NCI-H524 treated with DMSO at 0.1 percent for 48 hours (cell line): ENCODE measurements at regions not wholly inside any gene's neighbourhood (a gene's known extent, or its start where the extent isn't known, plus 50 kb on each side); places are given as distances from the start of the nearest gene placed in this dataset.

ENCODE experiments used
- DNase-seq: peaks from one replicate; lab custom pipeline; 2025; lab: John Stamatoyannopoulos, UW

GRCh38 chr11:91470656-91471055, 754.0 kb upstream of the FAT3 start:
- DNase-seq: no peak

DNA sequence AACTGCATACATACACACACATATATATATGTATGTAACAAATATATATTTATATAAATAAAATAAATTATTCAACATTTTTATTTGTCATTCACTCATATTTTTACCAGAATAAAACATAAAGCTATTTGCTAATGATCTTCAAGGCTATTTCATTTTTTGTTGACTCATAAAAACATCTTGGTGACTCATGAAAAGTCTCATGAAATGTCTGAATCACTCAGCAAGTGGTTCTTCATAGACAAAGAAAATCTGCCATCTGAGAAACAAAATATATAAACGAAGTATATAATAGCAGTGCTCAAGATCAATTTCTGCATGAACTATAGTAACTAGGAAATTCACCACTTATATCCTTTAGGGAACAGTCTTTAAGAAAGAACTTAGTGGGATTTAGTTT, 764.8 kb upstream of the FAT3 start:
- no peak for DNase-seq

- DNase-seq: no peak
These were observed 778.4 kb upstream of the FAT3 start for GRCh38 chr11:91446267-91446666.

- DNase-seq: peak; percentile 80
These were observed 788.8 kb upstream of the FAT3 start for GRCh38 chr11:91435694-91436395.

DNA sequence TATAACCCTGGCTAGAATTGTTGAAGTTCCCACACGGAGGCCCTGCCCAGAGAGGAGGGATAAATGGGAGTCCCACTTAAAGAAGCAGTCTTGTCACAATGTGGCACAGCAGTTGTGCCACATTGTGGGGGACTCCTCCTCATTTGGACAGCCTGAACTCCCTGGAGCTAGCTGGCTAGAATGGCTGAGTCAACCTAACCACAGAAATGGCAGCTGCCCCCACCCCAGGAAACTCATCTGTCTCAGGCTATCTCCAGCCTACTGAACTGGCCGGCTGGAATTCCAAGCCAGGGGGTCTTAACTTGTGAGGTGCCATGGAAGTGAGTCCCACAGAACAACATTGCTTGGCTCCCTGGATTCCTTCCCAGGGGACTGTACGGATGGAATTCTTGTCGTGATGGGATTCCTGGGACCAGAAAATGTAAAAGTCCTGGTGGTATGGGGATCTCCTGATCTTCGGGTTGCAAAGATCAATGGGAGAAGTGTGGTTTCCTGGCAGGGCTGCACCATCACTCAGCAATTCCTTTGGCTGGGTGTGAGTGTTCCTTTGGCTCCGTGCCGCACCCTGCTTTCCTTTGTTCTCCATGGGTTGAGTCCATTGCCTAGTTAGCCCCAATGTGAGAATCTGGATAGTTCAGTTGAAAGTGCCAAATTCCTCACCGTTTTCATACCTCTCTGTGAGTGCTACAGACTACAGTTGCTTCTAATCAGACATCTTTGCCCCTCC, 791.2 kb upstream of the FAT3 start:
- DNase-seq: no peak

- DNase-seq: peak; percentile 90
These were observed 803.0 kb upstream of the FAT3 start for GRCh38 chr11:91421641-91422040.

GRCh38 chr11:91407842-91408241, 816.8 kb upstream of the FAT3 start:
- DNase-seq: no peak

DNA sequence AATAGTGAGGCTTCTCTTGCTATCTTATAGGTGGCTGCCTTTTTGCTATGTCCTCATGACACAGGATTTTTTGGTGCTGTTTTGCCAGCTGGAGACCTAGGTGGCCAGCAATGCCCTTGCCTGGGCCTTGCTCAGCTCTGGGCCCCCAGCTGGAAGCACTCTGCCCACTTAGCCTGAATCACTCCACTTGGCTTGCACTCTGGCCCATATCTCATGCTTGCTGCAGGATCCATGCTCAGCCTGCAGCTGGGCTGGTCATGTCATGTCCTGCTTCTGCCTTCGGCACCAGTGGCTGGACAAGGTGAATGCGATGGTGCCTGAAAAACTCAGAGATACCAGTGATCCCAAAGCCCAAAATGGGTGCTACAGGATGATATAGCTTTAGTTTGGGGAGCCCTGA, 818.6 kb upstream of the FAT3 start:
- no peak for DNase-seq

DNA sequence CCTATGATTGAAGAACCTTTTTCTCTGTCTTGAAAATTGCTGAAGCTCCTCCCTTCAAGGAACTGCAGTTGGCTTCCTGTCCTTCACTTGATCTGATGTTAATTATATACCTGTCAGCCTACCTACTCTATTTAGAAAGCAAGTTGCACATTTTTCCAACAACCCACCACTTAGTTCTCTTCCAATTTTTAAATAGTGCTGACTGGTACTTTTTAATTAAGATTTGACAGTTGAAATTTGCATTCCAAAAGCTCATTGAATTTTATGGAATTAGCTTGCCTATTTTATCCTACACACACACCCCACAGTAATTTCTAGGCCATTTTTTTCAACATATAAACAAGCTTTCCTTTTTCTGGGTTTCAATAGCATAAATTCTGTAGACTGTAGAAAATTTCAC, 820.3 kb upstream of the FAT3 start:
- DNase-seq: no peak

GRCh38 chr11:91397134-91397468, 827.5 kb upstream of the FAT3 start:
- no peak for DNase-seq

- DNase-seq: no peak
These were observed 828.1 kb upstream of the FAT3 start for GRCh38 chr11:91396236-91397133.

DNA sequence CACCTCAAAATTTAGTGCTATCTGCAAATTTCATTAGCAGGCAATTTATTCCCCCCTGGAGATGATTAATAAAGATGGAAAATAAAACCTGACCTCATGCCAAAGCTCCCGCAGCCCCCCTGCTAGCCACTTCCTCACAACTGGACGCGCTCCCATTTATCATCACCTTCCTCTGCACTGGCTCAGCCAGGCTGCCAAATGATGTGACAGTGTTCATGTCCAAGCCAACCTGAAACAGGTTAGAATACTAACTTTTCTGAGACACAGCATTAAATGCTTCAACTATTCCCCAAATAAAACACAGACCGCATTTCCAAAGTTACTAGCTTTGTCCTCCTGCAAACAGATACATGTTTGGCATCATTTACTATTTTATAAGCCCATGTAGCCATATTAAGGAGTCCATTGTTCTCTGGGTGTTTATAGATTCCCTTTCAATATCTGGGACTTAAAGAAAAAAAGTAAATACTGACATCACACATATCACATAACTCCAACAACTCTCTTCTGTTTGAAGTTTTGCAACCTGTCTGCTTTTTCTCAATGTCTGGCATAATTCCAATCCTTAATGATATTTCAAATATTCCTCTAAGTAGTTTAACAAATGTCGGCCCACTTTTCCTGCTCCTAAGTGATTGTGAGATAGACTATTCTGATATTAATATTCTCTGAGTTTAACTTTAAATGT, 829.7 kb upstream of the FAT3 start:
- no peak for DNase-seq

DNA sequence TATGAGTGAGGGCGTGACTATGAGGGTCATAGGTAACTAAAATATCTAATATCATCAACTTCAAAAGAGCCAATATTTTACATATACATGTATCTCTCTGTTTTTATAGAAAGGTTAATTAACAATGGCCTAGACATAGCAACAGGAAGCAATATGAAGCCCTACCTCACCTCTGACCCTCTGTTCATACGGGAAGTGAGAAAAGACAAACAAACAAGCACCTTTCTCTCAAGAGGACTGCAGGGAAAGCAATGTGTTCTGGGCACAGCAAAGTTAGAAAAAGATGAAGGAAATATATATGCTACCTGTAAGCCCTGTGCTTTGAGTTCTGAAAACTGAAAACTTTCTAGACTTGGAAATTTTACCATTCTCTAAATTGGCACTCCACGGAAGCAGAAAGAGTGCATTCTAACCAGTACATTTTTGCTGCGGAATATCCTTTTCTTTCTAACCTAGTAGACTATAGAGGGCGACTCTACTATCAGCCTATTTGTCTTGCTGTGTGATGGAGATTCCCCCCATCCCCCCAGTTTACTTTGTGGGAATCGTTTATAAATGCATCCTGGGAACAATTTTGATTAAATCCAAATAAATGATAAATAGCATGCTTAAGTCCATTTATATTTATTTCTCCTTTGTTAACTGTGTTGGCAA, 830.4 kb upstream of the FAT3 start:
- DNase-seq: no peak

DNA sequence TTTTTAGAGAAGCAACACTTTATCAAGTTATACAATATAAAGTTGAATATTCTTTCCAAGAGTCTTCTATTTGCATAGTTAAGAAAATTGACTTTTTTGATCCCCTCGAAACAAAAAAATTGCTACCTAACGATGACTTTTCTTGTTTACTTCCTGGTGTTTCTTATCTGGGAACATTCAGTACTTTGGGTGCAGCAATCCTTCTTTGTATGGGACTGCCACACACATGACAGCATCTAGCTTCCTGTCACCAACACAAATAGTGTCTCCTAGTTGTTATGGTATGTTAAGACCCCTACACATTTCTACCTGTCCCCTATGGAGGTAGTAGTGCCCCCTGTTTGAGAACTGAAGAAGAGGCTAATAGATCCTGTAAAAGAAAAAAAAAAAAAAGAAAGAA, 841.7 kb upstream of the FAT3 start:
- DNase-seq: no peak

GRCh38 chr11:91374794-91375193, 849.8 kb upstream of the FAT3 start:
- DNase-seq: no peak

GRCh38 chr11:91373497-91373896, 851.1 kb upstream of the FAT3 start:
- no peak for DNase-seq

DNA sequence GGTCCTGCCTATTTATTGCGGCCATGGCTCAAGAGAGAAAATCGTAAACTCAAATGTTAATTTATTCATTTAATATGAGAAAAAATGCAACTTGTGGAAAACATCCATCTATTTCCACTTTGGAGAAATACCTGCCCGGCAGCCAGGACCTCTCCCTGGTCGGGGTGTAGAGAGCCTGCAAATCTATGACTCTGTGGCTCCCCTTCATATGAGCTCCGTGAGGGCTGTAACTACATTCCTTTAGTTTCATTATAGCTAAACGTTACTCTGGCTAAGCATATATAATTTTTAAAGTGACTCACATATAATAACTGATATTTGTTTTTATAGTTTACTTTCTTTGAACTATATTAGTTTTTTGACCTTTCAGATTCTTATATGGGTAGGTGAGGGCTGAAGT, 857.8 kb upstream of the FAT3 start:
- no peak for DNase-seq

- no peak for DNase-seq
These were observed 858.5 kb upstream of the FAT3 start for GRCh38 chr11:91365986-91366585.

GRCh38 chr11:91350931-91351330, 873.7 kb upstream of the FAT3 start:
- no peak for DNase-seq

- DNase-seq: no peak
These were observed 897.9 kb upstream of the FAT3 start for GRCh38 chr11:91326751-91327150.

DNA sequence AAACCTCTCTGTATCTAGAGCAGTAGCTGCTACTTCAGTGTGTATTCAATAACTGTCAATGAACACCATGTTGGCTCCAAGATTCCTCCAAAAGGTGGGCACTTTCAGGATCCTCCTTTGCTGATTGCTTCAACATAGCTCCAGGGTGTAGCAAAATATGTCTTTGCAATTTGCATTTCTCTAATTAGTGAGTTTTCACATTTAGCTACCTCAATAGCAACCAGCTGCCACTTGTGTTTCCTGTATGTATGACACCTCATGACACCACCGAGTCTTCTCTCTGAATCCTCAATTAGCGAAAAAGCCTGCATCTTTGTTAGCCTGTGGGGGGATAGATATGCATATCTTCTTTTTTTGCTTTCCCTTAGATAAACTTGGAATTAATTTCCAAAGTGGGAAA, 898.3 kb upstream of the FAT3 start:
- no peak for DNase-seq
